Transverse colon (tissue), 4 donors: ENCODE measurements at regions not wholly inside any gene's neighbourhood (a gene's known extent, or its start where the extent isn't known, plus 50 kb on each side); places are given as distances from the start of the nearest gene placed in this dataset.

Experiments
- DNase-seq: peaks from one replicate; pipeline ENCODE4 v3.0.0-alpha.2; 2019
- H3K27ac ChIP-seq, 4 donors: fragments of 200-600 bp; sonication (generic); 2 replicates each; pipeline ENCODE4 v1.5.1; 2016 to 2018; ENCODE audit warnings: inconsistent platforms in 4 of 4
- H3K27me3 ChIP-seq: fragments of 200-600 bp; sonication (generic); 2 replicates; pipeline ENCODE4 v1.5.1; 2017; ENCODE audit warnings: inconsistent platforms
- H3K36me3 ChIP-seq, 4 donors: fragments of 200-600 bp; sonication (generic); 2 replicates each; pipeline ENCODE4 v1.5.1; 2017 to 2019; ENCODE audit warnings: inconsistent platforms in 4 of 4
- H3K4me1 ChIP-seq, 4 donors: fragments of 200-600 bp; sonication (generic); 2 replicates each; pipeline ENCODE4 v1.5.1; 2017 to 2020; ENCODE audit warnings: inconsistent platforms in 4 of 4
- H3K4me3 ChIP-seq, 4 donors: fragments of 200-600 bp; sonication (generic); 1 replicate in 1 of 4; 2 replicates in 3 of 4; pipeline versions ENCODE4 v1.5.1 to v1.6.1; 2017 to 2019; ENCODE audit warnings: inconsistent platforms in 4 of 4
- H3K9me3 ChIP-seq, 2 donors: fragments of 200-600 bp; sonication (generic); 2 replicates each; pipeline ENCODE4 v1.5.1; 2017 to 2019; ENCODE audit warnings: inconsistent platforms in 2 of 2
- EP300 ChIP-seq: sonication (generic); formaldehyde crosslinking; IDR thresholded peaks from one replicate; pipeline ENCODE4 v1.6.1; 2017; ENCODE audit warnings: antibody characterized with exemption, low read depth
- POLR2A ChIP-seq: fragments of 450-650 bp; IDR thresholded peaks from one replicate; pipeline ENCODE4 v1.6.1; 2016; ENCODE audit warnings: antibody characterized with exemption, mild to moderate bottlenecking, moderate library complexity
- POLR2AphosphoS5 ChIP-seq, 3 donors: sonication (generic); formaldehyde crosslinking; IDR thresholded peaks; one replicate each; pipeline ENCODE4 v1.6.1; 2016; ENCODE audit warnings: antibody characterized with exemption in 3 of 3
- WGBS, 2 donors: methylation state at CpG; one replicate each; pipeline ENCODE4 v1.1.5; 2018; ENCODE audit warnings: low coverage in 1 of 2; 5-methylcytosine and 5-hydroxymethylcytosine counted together
- in situ Hi-C, 4 donors: fragments of 200-750 bp; cut with MboI; loops; one replicate each; pipeline versions ENCODE4 v1.15.0 to v1.15.1; 2017; ENCODE audit warnings: low sequenced_read_pairs in 3 of 4, low pct_ligation_motif_present in 1 of 4, low pct_unique_long_range_greater_than_20kb in 1 of 4
- intact Hi-C: fragments of 100-400 bp; cut with DNase I; formaldehyde crosslinking; loops from one replicate; pipeline ENCODE4 v1.15.1; 2023; ENCODE audit warnings: low total_unique reads
- TF ChIP-seq, protein P1 (sequence below), 5 experiments: fragments of 200-600 bp in 3 of 5; fragments of 450-650 bp in 2 of 5; sonication (generic) in 3 of 5; IDR thresholded peaks; 1 replicate in 2 of 5; 2 replicates in 3 of 5; pipeline ENCODE4 v1.5.1; 2016 to 2017; ENCODE audit warnings: antibody characterized with exemption in 5 of 5, inconsistent platforms in 3 of 5, mild to moderate bottlenecking in 2 of 5, moderate library complexity in 1 of 5

DNA sequence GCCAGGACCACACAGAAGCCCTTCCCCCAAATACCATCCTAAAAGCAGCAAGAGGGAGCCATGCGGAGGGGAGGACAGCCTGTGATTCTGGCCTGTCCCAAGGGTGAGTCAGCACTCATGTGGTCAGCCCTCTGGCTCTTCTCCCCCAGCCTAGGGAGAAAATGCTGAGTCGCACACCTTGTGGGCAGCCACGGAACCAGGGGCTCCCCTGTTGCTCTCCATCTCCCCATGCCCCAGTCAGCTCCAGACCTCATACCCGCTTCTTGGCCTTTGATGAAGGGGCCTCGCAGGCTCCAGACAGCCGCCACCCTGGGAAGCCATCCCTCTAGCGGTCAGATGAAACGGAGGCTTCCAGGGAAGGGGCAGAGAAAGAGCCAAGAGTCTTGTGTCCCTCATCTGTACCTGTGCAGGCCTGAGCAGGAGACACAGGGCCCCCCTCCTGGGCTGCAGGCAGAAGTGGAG is 181.3 kb upstream of the SIX2 start:
- Histone ChIP-seq H3K4me1 (no peaks in the 10 kb centered on the region), H3K27ac (no peak overlapping the region), H3K27me3 (peaks cover 5% of the 10 kb centered on the region), H3K36me3 (no peaks in the 10 kb centered on the region), H3K4me3 (no peak overlapping the region), H3K9me3 (no peaks in the 10 kb centered on the region)
- DNase-seq: no peak
- in situ Hi-C loops (no loop called here), intact Hi-C loops (no loop called here)
- 89% methylated on average over 8 of the region's 8 CpGs; no CpG with 5 or more reads in 1 of the 2 donors for WGBS, 2 donors
- TF ChIP-seq, protein P1, sequence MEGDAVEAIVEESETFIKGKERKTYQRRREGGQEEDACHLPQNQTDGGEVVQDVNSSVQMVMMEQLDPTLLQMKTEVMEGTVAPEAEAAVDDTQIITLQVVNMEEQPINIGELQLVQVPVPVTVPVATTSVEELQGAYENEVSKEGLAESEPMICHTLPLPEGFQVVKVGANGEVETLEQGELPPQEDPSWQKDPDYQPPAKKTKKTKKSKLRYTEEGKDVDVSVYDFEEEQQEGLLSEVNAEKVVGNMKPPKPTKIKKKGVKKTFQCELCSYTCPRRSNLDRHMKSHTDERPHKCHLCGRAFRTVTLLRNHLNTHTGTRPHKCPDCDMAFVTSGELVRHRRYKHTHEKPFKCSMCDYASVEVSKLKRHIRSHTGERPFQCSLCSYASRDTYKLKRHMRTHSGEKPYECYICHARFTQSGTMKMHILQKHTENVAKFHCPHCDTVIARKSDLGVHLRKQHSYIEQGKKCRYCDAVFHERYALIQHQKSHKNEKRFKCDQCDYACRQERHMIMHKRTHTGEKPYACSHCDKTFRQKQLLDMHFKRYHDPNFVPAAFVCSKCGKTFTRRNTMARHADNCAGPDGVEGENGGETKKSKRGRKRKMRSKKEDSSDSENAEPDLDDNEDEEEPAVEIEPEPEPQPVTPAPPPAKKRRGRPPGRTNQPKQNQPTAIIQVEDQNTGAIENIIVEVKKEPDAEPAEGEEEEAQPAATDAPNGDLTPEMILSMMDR (IDR thresholded peaks at IDR 0.05): no peak
- TF ChIP-seq EP300 (no peak), POLR2AphosphoS5 (IDR thresholded peaks at IDR 0.05) (no peak), POLR2A (no peak)

DNA sequence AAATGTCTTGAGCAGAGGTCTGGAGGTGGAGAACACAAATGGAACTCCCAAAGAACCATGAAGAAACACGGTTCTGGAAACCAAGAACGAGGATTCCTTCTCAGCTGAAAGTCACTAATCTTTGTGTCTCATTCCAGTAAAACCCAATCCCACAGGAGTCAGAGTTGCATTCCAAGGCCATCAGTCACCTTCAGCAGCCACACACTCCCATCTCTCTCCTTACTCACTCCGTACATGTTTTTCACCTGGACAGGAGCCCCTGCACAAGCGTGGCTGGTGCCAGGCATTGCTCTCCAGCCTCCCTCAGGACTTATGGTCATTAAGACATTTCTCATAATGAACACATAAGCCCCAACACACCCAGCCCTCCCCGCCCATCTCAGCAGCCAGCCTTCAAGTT is 175.4 kb upstream of the SIX2 start:
- Histone ChIP-seq H3K36me3 (no peaks in the 10 kb centered on the region), H3K4me3 (no peak overlapping the region), H3K27ac (no peak overlapping the region), H3K9me3 (no peaks in the 10 kb centered on the region), H3K4me1 (no peaks in the 10 kb centered on the region), H3K27me3 (peaks cover 11% of the 10 kb centered on the region)
- intact Hi-C loops: no loop called here
- DNase-seq: no peak
- TF ChIP-seq POLR2AphosphoS5 (IDR thresholded peaks at IDR 0.05) (no peak), EP300 (no peak), POLR2A (no peak)
- TF ChIP-seq, protein P1 (IDR thresholded peaks at IDR 0.05): no peak
- 81 to 88% methylated on average over 5 of the region's 5 CpGs for WGBS, 2 donors
- in situ Hi-C loops: no loop called here

DNA sequence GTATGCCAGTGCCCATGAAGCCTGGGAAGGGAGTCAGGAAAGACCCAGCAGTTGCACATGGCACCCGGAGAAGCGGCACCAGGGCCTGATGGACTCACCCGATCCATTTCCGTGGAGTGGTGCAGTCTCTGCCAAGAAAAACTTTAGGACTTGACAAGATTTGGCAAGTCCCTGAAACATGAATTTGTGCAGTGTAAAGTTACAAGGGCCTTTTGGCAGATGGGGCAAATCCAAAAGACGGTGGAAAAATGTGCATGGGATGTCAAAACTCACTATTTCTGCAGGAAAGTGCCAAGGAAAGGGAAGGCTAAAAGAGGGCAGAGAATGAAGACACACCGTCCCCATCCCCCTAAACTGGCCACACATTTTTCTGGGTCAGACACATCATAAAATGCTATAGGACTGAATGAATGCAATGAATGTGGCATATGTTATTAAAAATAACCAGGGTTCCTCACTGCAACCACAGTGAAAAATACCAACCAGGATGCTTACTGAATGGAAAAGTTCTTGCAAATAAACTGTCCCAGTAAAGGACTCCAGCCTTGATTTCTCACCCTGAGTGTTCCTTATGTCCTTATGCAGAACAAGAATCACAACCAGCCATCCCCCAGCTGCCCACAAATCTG is 173.5 kb upstream of the SIX2 start:
- Histone ChIP-seq H3K4me1 (no peaks in the 10 kb centered on the region), H3K9me3 (no peaks in the 10 kb centered on the region), H3K36me3 (no peaks in the 10 kb centered on the region), H3K27me3 (peaks cover 11% of the 10 kb centered on the region), H3K4me3 (no peak overlapping the region), H3K27ac (no peak overlapping the region)
- TF ChIP-seq POLR2A (no peak), EP300 (no peak), POLR2AphosphoS5 (IDR thresholded peaks at IDR 0.05) (no peak)
- TF ChIP-seq, protein P1 (IDR thresholded peaks at IDR 0.05): no peak
- in situ Hi-C loops: no loop called here
- no peak for DNase-seq
- WGBS, 2 donors: 65 to 92% methylated on average over 6 of the region's 6 CpGs
- intact Hi-C loops: no loop called here

DNA sequence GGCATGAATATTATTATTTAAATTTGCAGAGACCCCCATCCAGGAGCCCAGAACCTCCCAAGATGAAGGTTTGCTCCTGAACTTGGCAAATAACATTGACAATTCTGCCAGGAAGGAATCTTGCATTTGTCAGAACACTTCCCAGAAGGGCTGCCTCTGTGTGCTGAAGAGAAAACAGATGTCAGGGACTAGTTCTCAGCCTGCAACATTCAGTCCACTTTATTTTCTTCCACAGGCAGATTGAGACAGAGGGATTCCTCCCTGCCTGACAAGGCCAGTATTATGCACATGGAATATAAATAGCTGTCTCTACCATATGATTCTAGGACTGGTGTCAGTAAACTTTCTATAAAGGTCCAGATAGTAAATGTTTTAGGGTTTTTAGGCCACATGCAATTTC is 171.5 kb upstream of the SIX2 start:
- DNase-seq: no peak
- peaks cover 16% of the 10 kb centered on the region for H3K27me3 ChIP-seq
- in situ Hi-C loops (no loop called here), intact Hi-C loops (no loop called here)
- H3K4me1 ChIP-seq: no peaks in the 10 kb centered on the region
- no peak overlapping the region for H3K4me3 ChIP-seq
- H3K27ac ChIP-seq: no peak overlapping the region
- no peaks in the 10 kb centered on the region for H3K9me3 ChIP-seq
- TF ChIP-seq POLR2A: no peak
- no peak for TF ChIP-seq POLR2AphosphoS5 (IDR thresholded peaks at IDR 0.05)
- TF ChIP-seq, protein P1 (IDR thresholded peaks at IDR 0.05): no peak
- no peak for TF ChIP-seq EP300
- no peaks in the 10 kb centered on the region for H3K36me3 ChIP-seq
